K562 (cell line): ENCODE measurements at regions not wholly inside any gene's neighbourhood (a gene's known extent, or its start where the extent isn't known, plus 50 kb on each side); places are given as distances from the start of the nearest gene placed in this dataset.

Experiments used
- ATAC-seq: fragments of 200-7000 bp; cut with Tn5 transposase; 3 replicates; pipeline ENCODE4 v1.9.1; 2020; ENCODE audit warnings: moderate library complexity
- BruUV-seq: library from RNA; stranded (reverse); fragments of 400-500 nt; replicated peaks from 2 replicates; lab custom pipeline; 2021; lab: Mats Ljungman, UMichigan
- CTCF ChIA-PET: fragments of 300-600 bp; formaldehyde crosslinking; extraction: SDS; loops from one replicate; lab custom pipeline; 2021; ENCODE audit warnings: low intra/inter-chr PET ratio; lab: Yijun Ruan, JAX
- POLR2A ChIA-PET: fragments of 300-600, 350-650 bp; sonication (Branson Sonifier 250); formaldehyde crosslinking; extraction: SDS; loops from one replicate; lab custom pipeline; 2021; ENCODE audit warnings: antibody characterized with exemption, inconsistent platforms; lab: Yijun Ruan, JAX
- DNase-seq, 4 experiments: peaks; one replicate each; pipeline versions ENCODE4 v3.0.0 to v3.0.0-alpha.2; 2011 to 2018; ENCODE audit warnings: low spot score in 3 of 4, mixed read lengths in 3 of 4; ENCODE audit errors: extremely low read depth in 1 of 4
- FAIRE-seq: peaks from 2 replicates; lab custom pipeline; 2011; peaks lifted over from hg19 to GRCh38; lab: Jason Lieb, UNC
- H2AFZ ChIP-seq: 2 replicates; pipeline ENCODE4 v1.6.0; 2011; ENCODE audit warnings: low read depth, low read length, control low read depth, inconsistent platforms
- H3K27ac ChIP-seq: fragments of 200-600 bp; 3 replicates; pipeline ENCODE4 v1.8.0; 2011; ENCODE audit warnings: low read depth, mild to moderate bottlenecking, control low read depth, inconsistent platforms, low read length, moderate library complexity, mixed read lengths; ENCODE audit errors: extremely low read depth
- H3K27me3 ChIP-seq, 2 experiments: fragments of 300-600 bp in 1 of 2; 2 replicates in 1 of 2; 3 replicates in 1 of 2; pipeline versions ENCODE4 v1.6.0 to v1.8.0; 2011; ENCODE audit warnings: inconsistent platforms in 2 of 2, low read length in 2 of 2, mild to moderate bottlenecking in 1 of 2, mixed read lengths in 1 of 2, moderate library complexity in 1 of 2; ENCODE audit not compliant: control insufficient read depth in 2 of 2, insufficient read depth in 2 of 2
- H3K36me3 ChIP-seq: fragments of 300-600 bp; 3 replicates; pipeline ENCODE4 v1.8.0; 2011; ENCODE audit warnings: mild to moderate bottlenecking, low read length, inconsistent platforms; ENCODE audit not compliant: control insufficient read depth, insufficient read depth
- H3K4me1 ChIP-seq, 2 experiments: fragments of 200-600 bp in 1 of 2; replicated peaks in 1 of 2; 2 replicates in 1 of 2; 3 replicates in 1 of 2; pipeline versions ENCODE4 v1.5.1 to v1.8.0; 2011; ENCODE audit warnings: inconsistent platforms in 2 of 2, low read length in 2 of 2, mild to moderate bottlenecking in 1 of 2, mixed read lengths in 1 of 2, moderate library complexity in 1 of 2; ENCODE audit not compliant: control insufficient read depth in 2 of 2, insufficient read depth in 2 of 2
- H3K4me2 ChIP-seq: 2 replicates; pipeline ENCODE4 v1.6.1; 2011; ENCODE audit warnings: low read length, control low read depth, inconsistent platforms, mixed read lengths; ENCODE audit not compliant: insufficient read depth
- H3K4me3 ChIP-seq: fragments of 200-600 bp; sonication (generic), shearing (Covaris generic); 2 replicates; pipeline ENCODE4 v1.5.1; 2016; ENCODE audit warnings: control low read depth, inconsistent platforms
- H3K79me2 ChIP-seq: fragments of 200-600 bp; 3 replicates; pipeline ENCODE4 v1.8.0; 2011; ENCODE audit warnings: low read length, inconsistent platforms; ENCODE audit not compliant: control insufficient read depth, insufficient read depth
- H3K9ac ChIP-seq, 2 experiments: 2 replicates each; pipeline versions ENCODE4 v1.6.0 to v1.6.1; 2011; ENCODE audit warnings: low read depth in 2 of 2, low read length in 2 of 2, control low read depth in 1 of 2, inconsistent platforms in 1 of 2, mild to moderate bottlenecking in 1 of 2, mixed read lengths in 1 of 2; ENCODE audit not compliant: insufficient read depth in 1 of 2
- H3K9me1 ChIP-seq: one replicate; pipeline ENCODE4 v1.6.0; 2011; ENCODE audit warnings: inconsistent platforms, mild to moderate bottlenecking, low read length, moderate library complexity; ENCODE audit not compliant: control insufficient read depth, insufficient read depth
- H3K9me3 ChIP-seq: replicated peaks from 2 replicates; pipeline ENCODE4 v1.5.1; 2011; ENCODE audit warnings: low read depth, low read length, inconsistent platforms; ENCODE audit not compliant: control insufficient read depth, insufficient read depth
- H4K20me1 ChIP-seq: replicated peaks from 2 replicates; pipeline ENCODE4 v1.6.1; 2011; ENCODE audit warnings: low read length, inconsistent platforms, mixed read lengths; ENCODE audit not compliant: control insufficient read depth, insufficient read depth
- ARID2 ChIP-seq: fragments of 450-650 bp; IDR thresholded peaks from 2 replicates; pipeline ENCODE4 v1.6.1; 2017; ENCODE audit warnings: antibody characterized with exemption, mild to moderate bottlenecking
- MECOM ChIP-seq: fragments of 250-450 bp; sonication (Bioruptor Pico); IDR thresholded peaks from 2 replicates; pipeline ENCODE4 v1.8.0; 2022; ENCODE audit warnings: inconsistent platforms
- MTA1 ChIP-seq: fragments of 450-650 bp; IDR thresholded peaks from 2 replicates; pipeline ENCODE4 v1.6.1; 2017; ENCODE audit warnings: borderline replicate concordance
- NFATC3 ChIP-seq: fragments of 450-650 bp; IDR thresholded peaks from 2 replicates; pipeline ENCODE4 v1.6.1; 2017; ENCODE audit warnings: mild to moderate bottlenecking
- ZNF75A ChIP-seq: fragments of 450-650 bp; formaldehyde crosslinking; IDR thresholded peaks from 2 replicates; pipeline ENCODE4 v1.4.0; 2020; ENCODE audit warnings: mild to moderate bottlenecking
- WGBS: fragments of 100-300 bp; shearing (Covaris generic); methylation state at CpG from one replicate; pipeline ENCODE4 v1.1.6; 2016; ENCODE audit warnings: low coverage, mixed read lengths; ENCODE audit not compliant: insufficient coverage; ENCODE audit errors: missing lambda C conversion rate; 5-methylcytosine and 5-hydroxymethylcytosine counted together
- in situ Hi-C: fragments of 300-500 bp; cut with MboI; formaldehyde crosslinking; loops from 4 replicates; pipeline ENCODE4 v1.15.0; 2018; ENCODE audit warnings: inconsistent platforms, mixed read lengths
- intact Hi-C: fragments of 100-400 bp; cut with micrococcal nuclease; formaldehyde crosslinking; loops from 2 replicates; pipeline ENCODE4 v1.14.2; 2022
- TF ChIP-seq, protein P1 (sequence below): fragments of 250-450 bp; sonication (Bioruptor Pico); IDR thresholded peaks from 2 replicates; pipeline ENCODE4 v1.4.0; 2020
- TF ChIP-seq, protein P2 (sequence below): fragments of 450-650 bp; IDR thresholded peaks from 2 replicates; pipeline ENCODE4 v1.6.1; 2016; ENCODE audit warnings: mild to moderate bottlenecking, moderate library complexity

DNA sequence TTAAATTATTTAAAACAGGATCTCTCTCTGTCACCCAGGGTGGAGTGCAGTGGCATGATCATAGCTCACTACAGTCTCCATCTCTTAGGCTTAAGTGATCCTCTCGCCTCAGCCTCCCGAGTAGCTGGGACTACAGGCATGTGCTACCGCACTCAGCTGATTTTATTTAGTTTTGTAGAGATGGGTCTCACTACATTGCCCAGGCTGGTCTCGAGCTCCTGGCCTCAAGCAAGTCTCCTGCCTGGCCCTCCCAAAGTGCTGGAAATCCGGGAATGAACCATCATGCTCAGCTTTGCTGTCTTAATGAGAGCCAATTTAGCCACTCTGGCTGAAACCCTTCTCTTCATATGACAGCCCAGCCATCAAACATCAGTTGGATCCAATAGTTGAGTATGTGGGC is 53.3 kb upstream of the NRP1 start:
- in situ Hi-C loops = no loop called here
- no peaks in the 10 kb centered on the region for H3K79me2 ChIP-seq
- BruUV-seq = no TSS peak
- intact Hi-C loops = no loop called here
- no peak for DNase-seq
- no peak for FAIRE-seq
- no peak overlapping the region for H3K9ac ChIP-seq
- no peak for ATAC-seq
- no peak overlapping the region for H3K4me3 ChIP-seq
- H4K20me1 ChIP-seq = no peaks in the 10 kb centered on the region
- no peaks in the 10 kb centered on the region for H3K9me1 ChIP-seq
- no peaks in the 10 kb centered on the region for H3K4me1 ChIP-seq
- H3K36me3 ChIP-seq = no peaks in the 10 kb centered on the region
- H3K9me3 ChIP-seq = no peaks in the 10 kb centered on the region
- no peak overlapping the region for H3K4me2 ChIP-seq
- ChIA-PET POLR2A (no interaction called here), CTCF (no interaction called here)
- WGBS = 0% methylated on average over 5 of the region's 5 CpGs
- H3K27ac ChIP-seq = no peak overlapping the region
- H3K27me3 ChIP-seq = peaks cover 0 to 8% of the 10 kb centered on the region in 2 experiments; a peak in 2 of 5 replicates
- no peak overlapping the region for H2AFZ ChIP-seq
- TF ChIP-seq MECOM = no peak
- TF ChIP-seq ARID2 = no peak
- TF ChIP-seq MTA1 = no peak
- no peak for TF ChIP-seq ZNF75A (CRISPR knock-in tag)
- no peak for TF ChIP-seq NFATC3
- TF ChIP-seq, protein P1, sequence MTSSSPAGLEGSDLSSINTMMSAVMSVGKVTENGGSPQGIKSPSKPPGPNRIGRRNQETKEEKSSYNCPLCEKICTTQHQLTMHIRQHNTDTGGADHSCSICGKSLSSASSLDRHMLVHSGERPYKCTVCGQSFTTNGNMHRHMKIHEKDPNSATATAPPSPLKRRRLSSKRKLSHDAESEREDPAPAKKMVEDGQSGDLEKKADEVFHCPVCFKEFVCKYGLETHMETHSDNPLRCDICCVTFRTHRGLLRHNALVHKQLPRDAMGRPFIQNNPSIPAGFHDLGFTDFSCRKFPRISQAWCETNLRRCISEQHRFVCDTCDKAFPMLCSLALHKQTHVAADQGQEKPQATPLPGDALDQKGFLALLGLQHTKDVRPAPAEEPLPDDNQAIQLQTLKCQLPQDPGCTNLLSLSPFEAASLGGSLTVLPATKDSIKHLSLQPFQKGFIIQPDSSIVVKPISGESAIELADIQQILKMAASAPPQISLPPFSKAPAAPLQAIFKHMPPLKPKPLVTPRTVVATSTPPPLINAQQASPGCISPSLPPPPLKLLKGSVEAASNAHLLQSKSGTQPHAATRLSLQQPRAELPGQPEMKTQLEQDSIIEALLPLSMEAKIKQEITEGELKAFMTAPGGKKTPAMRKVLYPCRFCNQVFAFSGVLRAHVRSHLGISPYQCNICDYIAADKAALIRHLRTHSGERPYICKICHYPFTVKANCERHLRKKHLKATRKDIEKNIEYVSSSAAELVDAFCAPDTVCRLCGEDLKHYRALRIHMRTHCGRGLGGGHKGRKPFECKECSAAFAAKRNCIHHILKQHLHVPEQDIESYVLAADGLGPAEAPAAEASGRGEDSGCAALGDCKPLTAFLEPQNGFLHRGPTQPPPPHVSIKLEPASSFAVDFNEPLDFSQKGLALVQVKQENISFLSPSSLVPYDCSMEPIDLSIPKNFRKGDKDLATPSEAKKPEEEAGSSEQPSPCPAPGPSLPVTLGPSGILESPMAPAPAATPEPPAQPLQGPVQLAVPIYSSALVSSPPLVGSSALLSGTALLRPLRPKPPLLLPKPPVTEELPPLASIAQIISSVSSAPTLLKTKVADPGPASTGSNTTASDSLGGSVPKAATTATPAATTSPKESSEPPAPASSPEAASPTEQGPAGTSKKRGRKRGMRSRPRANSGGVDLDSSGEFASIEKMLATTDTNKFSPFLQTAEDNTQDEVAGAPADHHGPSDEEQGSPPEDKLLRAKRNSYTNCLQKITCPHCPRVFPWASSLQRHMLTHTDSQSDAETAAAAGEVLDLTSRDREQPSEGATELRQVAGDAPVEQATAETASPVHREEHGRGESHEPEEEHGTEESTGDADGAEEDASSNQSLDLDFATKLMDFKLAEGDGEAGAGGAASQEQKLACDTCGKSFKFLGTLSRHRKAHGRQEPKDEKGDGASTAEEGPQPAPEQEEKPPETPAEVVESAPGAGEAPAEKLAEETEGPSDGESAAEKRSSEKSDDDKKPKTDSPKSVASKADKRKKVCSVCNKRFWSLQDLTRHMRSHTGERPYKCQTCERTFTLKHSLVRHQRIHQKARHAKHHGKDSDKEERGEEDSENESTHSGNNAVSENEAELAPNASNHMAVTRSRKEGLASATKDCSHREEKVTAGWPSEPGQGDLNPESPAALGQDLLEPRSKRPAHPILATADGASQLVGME (CRISPR knock-in tag) = no peak
- TF ChIP-seq, protein P2, sequence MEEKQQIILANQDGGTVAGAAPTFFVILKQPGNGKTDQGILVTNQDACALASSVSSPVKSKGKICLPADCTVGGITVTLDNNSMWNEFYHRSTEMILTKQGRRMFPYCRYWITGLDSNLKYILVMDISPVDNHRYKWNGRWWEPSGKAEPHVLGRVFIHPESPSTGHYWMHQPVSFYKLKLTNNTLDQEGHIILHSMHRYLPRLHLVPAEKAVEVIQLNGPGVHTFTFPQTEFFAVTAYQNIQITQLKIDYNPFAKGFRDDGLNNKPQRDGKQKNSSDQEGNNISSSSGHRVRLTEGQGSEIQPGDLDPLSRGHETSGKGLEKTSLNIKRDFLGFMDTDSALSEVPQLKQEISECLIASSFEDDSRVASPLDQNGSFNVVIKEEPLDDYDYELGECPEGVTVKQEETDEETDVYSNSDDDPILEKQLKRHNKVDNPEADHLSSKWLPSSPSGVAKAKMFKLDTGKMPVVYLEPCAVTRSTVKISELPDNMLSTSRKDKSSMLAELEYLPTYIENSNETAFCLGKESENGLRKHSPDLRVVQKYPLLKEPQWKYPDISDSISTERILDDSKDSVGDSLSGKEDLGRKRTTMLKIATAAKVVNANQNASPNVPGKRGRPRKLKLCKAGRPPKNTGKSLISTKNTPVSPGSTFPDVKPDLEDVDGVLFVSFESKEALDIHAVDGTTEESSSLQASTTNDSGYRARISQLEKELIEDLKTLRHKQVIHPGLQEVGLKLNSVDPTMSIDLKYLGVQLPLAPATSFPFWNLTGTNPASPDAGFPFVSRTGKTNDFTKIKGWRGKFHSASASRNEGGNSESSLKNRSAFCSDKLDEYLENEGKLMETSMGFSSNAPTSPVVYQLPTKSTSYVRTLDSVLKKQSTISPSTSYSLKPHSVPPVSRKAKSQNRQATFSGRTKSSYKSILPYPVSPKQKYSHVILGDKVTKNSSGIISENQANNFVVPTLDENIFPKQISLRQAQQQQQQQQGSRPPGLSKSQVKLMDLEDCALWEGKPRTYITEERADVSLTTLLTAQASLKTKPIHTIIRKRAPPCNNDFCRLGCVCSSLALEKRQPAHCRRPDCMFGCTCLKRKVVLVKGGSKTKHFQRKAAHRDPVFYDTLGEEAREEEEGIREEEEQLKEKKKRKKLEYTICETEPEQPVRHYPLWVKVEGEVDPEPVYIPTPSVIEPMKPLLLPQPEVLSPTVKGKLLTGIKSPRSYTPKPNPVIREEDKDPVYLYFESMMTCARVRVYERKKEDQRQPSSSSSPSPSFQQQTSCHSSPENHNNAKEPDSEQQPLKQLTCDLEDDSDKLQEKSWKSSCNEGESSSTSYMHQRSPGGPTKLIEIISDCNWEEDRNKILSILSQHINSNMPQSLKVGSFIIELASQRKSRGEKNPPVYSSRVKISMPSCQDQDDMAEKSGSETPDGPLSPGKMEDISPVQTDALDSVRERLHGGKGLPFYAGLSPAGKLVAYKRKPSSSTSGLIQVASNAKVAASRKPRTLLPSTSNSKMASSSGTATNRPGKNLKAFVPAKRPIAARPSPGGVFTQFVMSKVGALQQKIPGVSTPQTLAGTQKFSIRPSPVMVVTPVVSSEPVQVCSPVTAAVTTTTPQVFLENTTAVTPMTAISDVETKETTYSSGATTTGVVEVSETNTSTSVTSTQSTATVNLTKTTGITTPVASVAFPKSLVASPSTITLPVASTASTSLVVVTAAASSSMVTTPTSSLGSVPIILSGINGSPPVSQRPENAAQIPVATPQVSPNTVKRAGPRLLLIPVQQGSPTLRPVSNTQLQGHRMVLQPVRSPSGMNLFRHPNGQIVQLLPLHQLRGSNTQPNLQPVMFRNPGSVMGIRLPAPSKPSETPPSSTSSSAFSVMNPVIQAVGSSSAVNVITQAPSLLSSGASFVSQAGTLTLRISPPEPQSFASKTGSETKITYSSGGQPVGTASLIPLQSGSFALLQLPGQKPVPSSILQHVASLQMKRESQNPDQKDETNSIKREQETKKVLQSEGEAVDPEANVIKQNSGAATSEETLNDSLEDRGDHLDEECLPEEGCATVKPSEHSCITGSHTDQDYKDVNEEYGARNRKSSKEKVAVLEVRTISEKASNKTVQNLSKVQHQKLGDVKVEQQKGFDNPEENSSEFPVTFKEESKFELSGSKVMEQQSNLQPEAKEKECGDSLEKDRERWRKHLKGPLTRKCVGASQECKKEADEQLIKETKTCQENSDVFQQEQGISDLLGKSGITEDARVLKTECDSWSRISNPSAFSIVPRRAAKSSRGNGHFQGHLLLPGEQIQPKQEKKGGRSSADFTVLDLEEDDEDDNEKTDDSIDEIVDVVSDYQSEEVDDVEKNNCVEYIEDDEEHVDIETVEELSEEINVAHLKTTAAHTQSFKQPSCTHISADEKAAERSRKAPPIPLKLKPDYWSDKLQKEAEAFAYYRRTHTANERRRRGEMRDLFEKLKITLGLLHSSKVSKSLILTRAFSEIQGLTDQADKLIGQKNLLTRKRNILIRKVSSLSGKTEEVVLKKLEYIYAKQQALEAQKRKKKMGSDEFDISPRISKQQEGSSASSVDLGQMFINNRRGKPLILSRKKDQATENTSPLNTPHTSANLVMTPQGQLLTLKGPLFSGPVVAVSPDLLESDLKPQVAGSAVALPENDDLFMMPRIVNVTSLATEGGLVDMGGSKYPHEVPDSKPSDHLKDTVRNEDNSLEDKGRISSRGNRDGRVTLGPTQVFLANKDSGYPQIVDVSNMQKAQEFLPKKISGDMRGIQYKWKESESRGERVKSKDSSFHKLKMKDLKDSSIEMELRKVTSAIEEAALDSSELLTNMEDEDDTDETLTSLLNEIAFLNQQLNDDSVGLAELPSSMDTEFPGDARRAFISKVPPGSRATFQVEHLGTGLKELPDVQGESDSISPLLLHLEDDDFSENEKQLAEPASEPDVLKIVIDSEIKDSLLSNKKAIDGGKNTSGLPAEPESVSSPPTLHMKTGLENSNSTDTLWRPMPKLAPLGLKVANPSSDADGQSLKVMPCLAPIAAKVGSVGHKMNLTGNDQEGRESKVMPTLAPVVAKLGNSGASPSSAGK = no peak
